ENCODE measurements at regions not wholly inside any gene's neighbourhood (a gene's known extent, or its start where the extent isn't known, plus 50 kb on each side); places are given as distances from the start of the nearest gene placed in this dataset.

GRCh38 chr11:129319751-129320150 is 55.9 kb upstream of the BARX2 start:
- TF ChIP-seq POLR2AphosphoS5 (IDR thresholded peaks at IDR 0.05) (no peak), POLR2A (IDR thresholded peaks at IDR 0.05) (no peak), CTCF (IDR thresholded peaks at IDR 0.05) (no peak)
- intact Hi-C loops (cut with DNase I; ENCODE audit: low total_unique reads): loop anchor here (10.0 kb wide), 1 partner anchor 205 kb away; no protein-coding TSS in a partner anchor
- Histone ChIP-seq H3K4me3 (no peak overlapping the region), H3K27ac (peak overlapping the region; percentile 23 to 86), H3K9me3 (no peaks in the 10 kb centered on the region), H3K36me3 (no peaks in the 10 kb centered on the region), H3K4me1 (peaks cover 0 to 11% of the 10 kb centered on the region in 2 donors), H3K27me3 (no peaks in the 10 kb centered on the region)
- DNase-seq (ENCODE audit: low spot score in 2 of 2): no peak

- no peak for DNase-seq (ENCODE audit: low spot score in 2 of 2)
- H3K36me3 ChIP-seq: no peaks in the 10 kb centered on the region
- H3K9me3 ChIP-seq: no peaks in the 10 kb centered on the region
- intact Hi-C loops (cut with DNase I; ENCODE audit: low total_unique reads): no loop called here
- no peak overlapping the region for H3K4me3 ChIP-seq
- H3K27me3 ChIP-seq: no peaks in the 10 kb centered on the region
- H3K4me1 ChIP-seq: peaks cover 0 to 14% of the 10 kb centered on the region in 2 donors
- TF ChIP-seq POLR2AphosphoS5 (IDR thresholded peaks at IDR 0.05) (no peak), CTCF (IDR thresholded peaks at IDR 0.05) (no peak), POLR2A (IDR thresholded peaks at IDR 0.05) (no peak)
- peak overlapping the region; percentile 70 to 86 for H3K27ac ChIP-seq
Measured at GRCh38 chr11:129319201-129319600, 56.4 kb upstream of the BARX2 start.

GRCh38 chr11:129317571-129317970 is 58.1 kb upstream of the BARX2 start:
- peak overlapping the region; percentile 70 to 86 for H3K27ac ChIP-seq
- H3K4me1 ChIP-seq: peaks cover 0 to 20% of the 10 kb centered on the region in 2 donors
- H3K27me3 ChIP-seq: no peaks in the 10 kb centered on the region
- TF ChIP-seq CTCF (IDR thresholded peaks at IDR 0.05) (no peak), POLR2AphosphoS5 (IDR thresholded peaks at IDR 0.05) (no peak), POLR2A (IDR thresholded peaks at IDR 0.05) (no peak)
- H3K4me3 ChIP-seq: no peak overlapping the region
- no peaks in the 10 kb centered on the region for H3K36me3 ChIP-seq
- intact Hi-C loops (cut with DNase I; ENCODE audit: low total_unique reads): no loop called here
- no peaks in the 10 kb centered on the region for H3K9me3 ChIP-seq
- DNase-seq (ENCODE audit: low spot score in 2 of 2): no peak

DNA sequence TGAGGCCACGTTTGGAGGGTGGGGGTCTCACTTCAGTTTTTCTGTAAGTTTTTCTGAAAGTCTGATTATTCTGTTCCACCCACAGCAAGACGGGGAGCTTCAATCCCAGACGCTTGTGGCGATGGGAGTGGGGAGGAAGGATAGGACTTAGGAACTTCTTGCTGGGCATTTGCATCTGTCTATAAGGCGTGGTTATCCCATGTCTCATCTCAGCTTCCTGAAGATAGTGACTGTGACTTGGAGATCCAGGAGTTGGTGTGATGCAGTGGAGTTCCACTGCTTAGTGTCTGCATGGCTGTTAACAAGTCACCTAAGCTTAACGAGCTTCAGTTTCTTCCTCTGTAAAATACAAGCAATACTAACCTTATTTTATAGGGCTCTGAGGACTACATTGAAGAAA is 58.9 kb upstream of the BARX2 start:
- DNase-seq (ENCODE audit: low spot score in 2 of 2): no peak
- intact Hi-C loops (cut with DNase I; ENCODE audit: low total_unique reads): no loop called here
- Histone ChIP-seq H3K4me1 (peaks cover 0 to 20% of the 10 kb centered on the region in 2 donors), H3K27ac (peak overlapping the region; percentile 85 to 86), H3K9me3 (no peaks in the 10 kb centered on the region), H3K36me3 (no peaks in the 10 kb centered on the region), H3K27me3 (no peaks in the 10 kb centered on the region), H3K4me3 (no peak overlapping the region)
- TF ChIP-seq CTCF (IDR thresholded peaks at IDR 0.05) (no peak), POLR2AphosphoS5 (IDR thresholded peaks at IDR 0.05) (no peak), POLR2A (IDR thresholded peaks at IDR 0.05) (no peak)

- H3K27ac ChIP-seq: peak overlapping the region; percentile 85 to 86
- H3K4me3 ChIP-seq: no peak overlapping the region
- H3K4me1 ChIP-seq: peaks cover 0 to 20% of the 10 kb centered on the region in 2 donors
- no peaks in the 10 kb centered on the region for H3K36me3 ChIP-seq
- H3K9me3 ChIP-seq: no peaks in the 10 kb centered on the region
- H3K27me3 ChIP-seq: no peaks in the 10 kb centered on the region
- intact Hi-C loops (cut with DNase I; ENCODE audit: low total_unique reads): no loop called here
- TF ChIP-seq POLR2A (IDR thresholded peaks at IDR 0.05) (no peak), POLR2AphosphoS5 (IDR thresholded peaks at IDR 0.05) (peak in 1 of 3 donors; percentile 53)
- DNase-seq (ENCODE audit: low spot score in 2 of 2): peak; percentile 75 to 79
Measured at GRCh38 chr11:129315781-129316579, 59.7 kb upstream of the BARX2 start.

Data from breast epithelium (tissue), 4 donors.